GM12878 (cell line): ENCODE measurements at regions not wholly inside any gene's neighbourhood (a gene's known extent, or its start where the extent isn't known, plus 50 kb on each side); places are given as distances from the start of the nearest gene placed in this dataset. TPM values are rescaled to one million over a fixed set of nuclear protein-coding genes. Genes with fewer than 3 reads are reported as not detected.

Experiments used
- small RNA-seq: library from RNA; depleted of rRNA; stranded (forward); fragments of <200 nt; gene quantifications from one replicate; pipeline ENCODE3, GENCODE V24; 2014

Small RNA genes lying in the stretch of these regions (small RNA-seq; reads per million reads assigned to genes)
- gene RNU7-120P: not detected
